HG02759 (cell line): ENCODE measurements at regions not wholly inside any gene's neighbourhood (a gene's known extent, or its start where the extent isn't known, plus 50 kb on each side); places are given as distances from the start of the nearest gene placed in this dataset.
"Not testable (repeated sequence)": the region's sequence is repeated elsewhere in the genome, so short reads cannot be mapped to it uniquely, and the experiment has no call there.

Experiments
- ATAC-seq: cut with Tn5 transposase; IDR thresholded peaks from one replicate; pipeline ENCODE4 v1.9.1; 2021; ENCODE audit warnings: mild to moderate bottlenecking, moderate library complexity; ENCODE audit not compliant: unreplicated experiment

DNA sequence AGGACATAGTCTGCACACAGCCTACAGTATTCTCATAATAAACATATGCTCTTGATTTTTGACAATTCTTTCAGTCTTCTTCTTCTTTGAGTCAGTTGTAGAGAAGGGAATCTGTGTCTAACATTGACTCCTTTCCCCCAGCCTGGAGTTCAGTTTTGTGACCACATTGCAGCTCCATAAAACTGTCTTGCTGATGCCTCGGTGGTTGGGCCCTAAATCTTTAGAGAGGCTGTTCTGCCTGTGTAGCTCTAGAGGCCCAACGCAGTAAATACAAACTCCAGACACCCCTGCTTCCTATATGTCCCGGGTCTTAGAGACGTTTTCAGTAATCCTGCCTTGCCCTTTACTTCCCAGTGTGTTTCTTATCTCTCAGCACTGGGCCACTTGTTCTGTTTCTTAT, 639.5 kb upstream of the AADAT start:
- ATAC-seq = no peak

DNA sequence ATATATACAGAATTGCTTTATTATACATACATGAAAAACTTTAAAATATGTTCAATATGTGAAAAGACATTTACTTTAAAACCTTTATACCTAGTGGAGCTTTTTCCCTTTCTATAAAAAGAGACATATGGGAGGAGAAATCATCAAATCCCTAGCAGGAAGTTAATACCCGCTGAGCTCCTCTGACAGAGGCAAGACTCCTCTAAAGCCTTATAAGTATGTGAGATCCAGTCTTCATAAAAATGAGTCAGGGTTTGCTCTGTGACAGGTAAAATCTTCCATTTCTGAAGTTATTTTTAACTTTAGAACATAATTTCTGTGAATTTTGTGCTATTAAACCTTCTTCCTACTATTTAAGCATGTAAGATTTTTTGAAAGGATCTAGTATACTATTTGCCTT, 634.4 kb upstream of the AADAT start:
- no peak for ATAC-seq

DNA sequence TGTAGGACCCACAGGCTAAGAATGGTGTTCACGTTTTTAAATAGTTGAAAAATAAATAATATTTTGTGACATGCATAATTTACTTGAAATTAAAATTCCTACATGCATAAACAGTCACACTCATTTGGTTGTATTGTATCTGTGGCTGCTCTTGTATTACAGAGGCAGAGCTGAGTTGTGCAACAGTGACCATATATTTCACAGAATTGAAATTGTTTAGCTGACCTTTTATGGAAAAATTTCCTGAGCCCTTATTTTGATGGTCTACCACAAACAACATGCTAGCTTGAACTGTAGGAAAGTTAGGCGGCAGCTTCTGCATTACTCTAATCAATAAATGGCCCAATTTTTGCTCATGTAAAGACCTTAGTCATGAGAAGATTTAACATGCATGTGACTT, 633.4 kb upstream of the AADAT start:
- ATAC-seq = no peak

DNA sequence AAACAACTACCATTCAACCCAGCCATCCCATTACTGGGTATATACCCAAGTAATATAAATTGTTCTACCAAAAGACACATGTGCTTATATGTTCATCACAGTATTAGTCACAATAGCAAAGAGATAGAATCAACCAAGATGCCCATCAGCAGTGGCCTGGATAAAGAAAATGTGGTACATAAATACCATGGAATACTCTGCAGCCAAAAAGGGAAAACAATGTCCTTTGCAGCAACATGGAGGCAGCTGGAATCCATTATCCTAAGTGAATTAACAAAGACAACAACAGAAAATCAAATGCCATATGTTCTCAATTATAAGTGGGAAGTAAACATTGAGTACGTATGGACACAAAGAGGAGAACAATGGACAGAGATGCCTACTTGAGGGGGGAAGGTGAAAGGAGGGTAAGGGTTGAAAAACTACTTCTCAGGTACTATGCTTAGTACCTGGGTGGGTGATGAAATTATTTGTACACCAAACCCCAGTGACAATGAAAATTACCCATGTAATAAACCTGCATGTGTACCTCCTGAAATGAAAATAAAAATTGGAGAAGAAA, 632.1 kb upstream of the AADAT start:
- ATAC-seq = no peak

DNA sequence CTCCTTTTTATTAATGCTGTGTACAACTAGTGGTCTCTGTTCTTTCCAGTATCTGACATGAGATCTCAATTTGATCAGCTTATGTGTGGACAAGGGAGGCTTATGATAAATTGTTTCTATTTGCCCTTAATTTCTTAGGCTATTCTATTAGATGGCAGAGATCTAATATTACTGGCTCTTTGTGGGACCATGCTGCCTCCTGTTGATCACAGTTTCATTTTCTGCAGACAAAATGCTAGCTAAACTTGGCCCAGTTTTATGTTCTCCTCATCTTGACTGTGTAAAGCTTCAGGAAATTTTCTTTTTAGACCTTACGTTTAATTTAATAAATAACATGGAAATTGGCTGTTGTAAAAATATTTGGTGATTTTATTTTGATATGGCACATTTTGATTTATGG, 627.1 kb upstream of the AADAT start:
- ATAC-seq = no peak

DNA sequence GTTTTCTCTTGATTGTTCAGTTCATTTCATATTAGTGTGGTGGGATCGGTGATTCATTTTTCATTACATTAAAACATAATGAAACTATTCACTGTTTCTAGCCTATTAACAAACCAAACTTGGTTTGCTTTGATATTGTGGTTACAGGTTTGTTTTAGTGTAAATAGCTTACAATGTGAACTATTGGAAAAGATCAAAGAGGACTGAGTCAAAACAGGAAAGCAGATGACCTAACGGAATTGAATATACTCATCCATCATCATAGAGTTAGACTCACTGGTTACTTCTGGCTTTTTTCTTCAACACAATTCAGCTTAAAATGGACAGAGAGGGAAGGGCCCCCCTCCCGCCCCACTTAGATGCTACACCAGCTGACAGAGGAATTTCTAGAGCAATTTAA, 616.2 kb upstream of the AADAT start:
- ATAC-seq = no peak

DNA sequence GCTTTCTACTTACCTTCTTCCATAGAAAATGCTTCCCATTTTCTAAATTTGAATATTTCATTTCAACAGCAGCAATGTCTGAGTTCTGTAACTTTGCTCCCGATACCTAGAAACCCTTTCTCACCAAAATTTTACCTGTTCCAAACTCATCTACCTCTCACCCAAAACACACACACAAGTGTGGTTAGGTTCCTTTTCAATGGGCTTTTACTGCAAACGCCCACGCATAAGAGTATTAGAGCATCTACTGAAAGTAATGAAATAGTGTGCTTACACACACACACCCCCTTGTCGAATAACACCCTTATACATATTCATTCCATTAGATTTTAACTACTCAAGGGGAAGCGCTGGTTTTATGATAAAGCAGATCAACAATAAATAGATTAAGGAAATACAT, 610.3 kb upstream of the AADAT start:
- ATAC-seq = no peak

DNA sequence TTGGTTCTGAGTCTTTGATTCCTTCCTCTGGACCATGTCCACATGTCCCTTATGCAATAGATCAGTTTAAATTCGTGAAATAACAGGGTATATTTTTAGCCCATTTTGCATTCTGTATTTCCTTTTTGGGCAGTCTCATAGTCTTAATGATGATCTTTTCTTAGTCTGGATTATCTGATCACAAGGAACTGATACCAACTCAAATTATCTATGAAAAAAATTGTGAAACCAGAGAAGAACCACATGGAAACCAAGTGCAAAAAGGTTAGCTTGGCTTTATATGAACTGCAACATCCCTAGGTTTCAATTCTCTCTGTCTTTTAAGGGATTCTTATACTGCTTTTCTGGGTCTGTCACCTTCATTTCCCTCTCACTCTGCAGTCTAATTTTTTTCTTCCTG, 608.6 kb upstream of the AADAT start:
- peak; percentile 44 for ATAC-seq

DNA sequence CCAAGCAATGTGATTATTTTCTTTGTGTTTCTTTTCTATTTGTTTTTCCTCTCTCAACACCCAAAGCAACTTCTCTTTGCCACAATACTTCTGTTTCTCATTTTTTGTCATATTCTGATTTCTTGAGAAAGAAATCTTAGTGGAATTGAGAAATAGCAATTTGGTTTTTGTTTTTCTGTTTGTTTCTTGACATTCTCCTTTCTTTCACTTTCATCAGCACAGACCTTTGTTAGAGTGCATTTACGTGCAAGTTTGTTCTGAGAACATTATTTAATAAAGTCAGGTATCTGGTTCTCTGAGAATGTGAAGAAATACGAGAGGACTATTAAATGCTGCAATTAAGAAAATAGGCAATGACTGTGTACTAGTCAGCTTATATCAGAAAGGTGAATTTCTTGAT, 608.1 kb upstream of the AADAT start:
- ATAC-seq = no peak

DNA sequence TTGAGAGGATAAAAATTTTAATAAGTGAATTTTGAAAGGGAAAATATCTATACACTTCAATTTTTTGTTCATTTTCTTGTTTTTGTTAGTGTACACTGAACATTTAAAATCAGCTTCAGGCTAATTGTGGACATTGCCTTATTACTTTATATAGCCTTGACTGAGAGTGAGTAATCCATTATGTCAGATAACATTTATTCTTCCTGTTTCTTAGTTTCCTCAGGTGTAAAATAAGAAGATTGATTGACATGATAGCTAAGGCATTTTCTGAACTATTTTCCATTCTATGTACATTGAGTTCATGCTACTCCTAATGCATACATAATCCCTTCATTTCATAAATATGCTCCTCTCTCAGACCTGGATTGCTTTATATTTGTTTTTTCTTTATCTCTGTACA, 607.3 kb upstream of the AADAT start:
- ATAC-seq = no peak

DNA sequence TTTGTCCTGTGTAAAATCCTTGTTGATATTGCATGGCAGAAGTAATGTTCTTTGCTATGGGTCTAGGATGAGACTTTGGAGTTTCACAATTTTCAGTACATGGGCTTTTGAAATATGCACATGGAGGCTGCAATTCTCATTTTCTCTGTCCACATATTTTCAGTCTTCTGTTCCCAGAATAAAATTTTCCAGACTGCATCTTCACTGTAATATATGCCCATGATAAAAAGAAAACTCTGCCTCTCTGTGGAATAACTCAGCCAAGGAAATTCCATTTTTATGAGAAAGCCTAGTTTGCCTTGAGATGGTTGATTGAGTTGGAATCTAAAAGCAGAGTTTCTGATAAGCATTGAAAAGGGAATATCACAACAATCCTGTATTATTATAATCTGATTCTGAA, 601.4 kb upstream of the AADAT start:
- no peak for ATAC-seq

DNA sequence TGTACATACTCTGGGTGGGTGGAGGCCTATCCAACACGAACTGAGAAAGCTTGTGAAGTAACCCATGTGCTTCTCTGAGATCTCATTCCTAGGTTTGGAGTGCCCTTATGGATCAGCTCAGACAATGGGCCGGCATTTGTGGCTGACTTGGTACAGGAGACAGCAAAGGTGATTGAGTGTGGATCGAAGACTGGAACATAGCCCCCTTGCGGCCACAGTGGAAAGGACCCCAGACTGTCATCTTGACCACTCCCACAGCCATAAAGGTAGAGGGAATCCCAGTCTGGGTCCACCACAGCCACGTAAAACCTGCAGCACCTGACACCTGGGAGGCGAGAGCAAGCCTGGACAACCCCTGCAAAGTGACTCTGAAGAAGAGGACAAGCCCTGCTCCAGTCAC, 598.0 kb upstream of the AADAT start:
- ATAC-seq = no peak

DNA sequence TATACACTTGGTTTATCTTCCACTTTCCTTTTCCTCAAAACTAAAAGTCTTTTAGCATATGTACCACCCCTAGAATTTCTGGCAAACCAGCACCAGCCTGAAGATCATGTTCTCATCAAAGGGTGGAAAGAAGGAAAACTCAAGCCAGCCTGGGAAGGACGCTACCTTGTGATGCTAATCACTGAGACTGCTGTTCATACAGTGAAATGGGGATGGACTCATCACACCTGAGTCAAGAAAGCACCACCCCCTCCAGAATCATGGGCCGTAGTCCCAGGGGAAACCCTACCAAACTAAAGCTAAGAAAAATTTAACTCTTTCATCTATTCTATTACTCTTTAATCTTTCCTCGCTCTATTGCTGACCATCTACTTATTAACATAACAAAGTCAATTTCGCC, 595.9 kb upstream of the AADAT start:
- ATAC-seq = not testable (repeated sequence)

DNA sequence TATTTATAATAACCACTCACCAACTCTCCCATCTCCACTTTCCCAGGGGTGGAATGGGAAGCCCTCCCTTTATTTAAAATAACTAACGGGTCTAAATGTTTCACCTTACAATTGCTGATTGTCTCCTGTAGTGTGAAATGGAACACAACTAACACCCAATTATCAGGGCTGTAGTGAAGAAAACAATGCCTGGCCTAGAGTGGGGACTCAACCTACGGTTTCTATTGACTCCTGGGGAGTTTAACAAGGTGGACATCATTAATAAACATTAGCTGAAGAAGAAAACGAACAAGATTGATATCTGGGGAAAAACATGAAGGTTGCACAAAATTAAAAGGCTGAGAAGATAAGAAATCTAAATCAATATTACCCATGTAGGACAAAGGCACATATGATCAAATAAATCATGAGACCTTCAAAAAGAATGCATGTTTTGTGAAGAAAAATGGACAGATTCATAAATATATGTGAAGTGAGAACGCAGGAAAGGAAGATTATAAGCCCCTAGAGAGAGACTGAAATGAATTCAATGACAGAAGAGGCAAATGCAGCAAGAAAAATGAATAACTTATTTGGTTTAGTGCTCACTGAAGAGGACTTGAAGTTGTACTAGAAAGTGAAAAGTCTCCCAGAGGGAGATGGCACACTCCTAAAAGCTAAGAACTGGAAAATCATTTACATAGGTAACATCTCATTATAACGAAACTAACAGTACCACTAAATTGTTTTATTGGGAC, 593.0 kb upstream of the AADAT start:
- no peak for ATAC-seq

DNA sequence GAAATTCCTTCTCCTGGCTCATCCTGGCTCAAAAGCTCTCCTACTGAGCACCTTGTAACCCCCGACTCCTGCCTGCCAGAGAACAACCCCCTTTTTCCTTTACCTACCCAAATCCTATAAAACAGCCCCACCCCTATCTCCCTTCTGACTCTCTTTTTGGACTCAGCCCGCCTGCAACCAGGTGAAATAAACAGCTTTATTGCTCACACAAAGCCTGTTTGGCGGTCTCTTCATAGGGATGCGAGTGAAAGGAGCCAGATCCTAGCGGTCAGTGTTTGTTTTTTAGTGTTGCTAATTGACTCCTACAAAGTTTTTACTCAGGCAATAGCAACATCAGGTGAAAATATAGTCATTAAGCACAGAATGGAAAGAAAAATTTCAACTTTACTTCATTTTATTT, 592.3 kb upstream of the AADAT start:
- not testable (repeated sequence) for ATAC-seq

DNA sequence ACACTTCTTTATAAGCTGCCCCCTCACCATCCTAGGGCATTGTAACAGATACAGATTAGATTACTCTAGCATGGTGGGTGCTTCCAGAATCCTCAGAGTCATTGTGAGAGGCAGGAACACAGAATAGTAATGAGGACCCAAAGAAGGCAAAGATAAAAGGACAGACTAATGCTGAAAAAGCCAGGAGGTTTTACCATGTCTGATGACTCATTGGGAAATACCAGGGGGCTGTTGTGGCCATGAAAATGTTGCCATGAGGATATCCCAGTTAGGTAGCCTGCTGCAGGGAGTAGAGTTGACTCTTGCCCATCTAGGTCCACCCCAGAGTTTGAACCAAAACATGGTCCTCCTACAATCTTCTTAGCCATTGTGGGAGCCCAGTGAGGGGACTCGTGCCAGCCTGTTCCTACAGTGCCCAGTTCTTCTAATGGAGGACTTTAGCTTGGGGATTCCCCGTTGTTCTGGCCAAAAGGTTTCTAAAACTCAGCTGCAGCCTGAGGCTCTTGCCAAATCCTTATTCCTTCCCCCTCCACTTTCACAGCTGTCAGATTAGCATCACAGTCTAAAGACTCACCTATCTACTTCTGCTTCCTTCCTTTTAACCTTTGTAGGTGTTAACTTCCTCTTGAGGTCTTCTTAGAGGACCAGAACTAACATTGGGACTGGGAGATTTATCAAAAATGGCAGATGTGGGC, 586.0 kb upstream of the AADAT start:
- ATAC-seq = peak; percentile 69

DNA sequence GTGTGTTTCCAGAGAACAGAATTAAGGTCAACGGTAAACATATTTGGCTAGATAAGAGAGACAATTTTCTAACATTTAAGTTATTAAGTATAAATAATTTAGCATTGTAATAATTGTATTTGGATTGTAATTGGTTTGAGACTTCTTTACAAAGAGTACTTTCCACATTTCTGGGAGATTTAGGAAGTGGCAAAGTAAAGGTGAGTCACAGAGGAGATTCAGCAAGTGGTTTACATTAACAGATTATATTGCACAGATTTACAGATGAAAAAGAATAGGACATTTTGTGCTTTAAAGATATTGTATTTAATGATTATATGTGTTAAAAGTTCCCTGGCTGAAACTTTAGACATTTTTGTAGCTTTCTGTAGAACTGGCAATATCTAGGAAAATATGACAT, 584.4 kb upstream of the AADAT start:
- ATAC-seq = no peak

DNA sequence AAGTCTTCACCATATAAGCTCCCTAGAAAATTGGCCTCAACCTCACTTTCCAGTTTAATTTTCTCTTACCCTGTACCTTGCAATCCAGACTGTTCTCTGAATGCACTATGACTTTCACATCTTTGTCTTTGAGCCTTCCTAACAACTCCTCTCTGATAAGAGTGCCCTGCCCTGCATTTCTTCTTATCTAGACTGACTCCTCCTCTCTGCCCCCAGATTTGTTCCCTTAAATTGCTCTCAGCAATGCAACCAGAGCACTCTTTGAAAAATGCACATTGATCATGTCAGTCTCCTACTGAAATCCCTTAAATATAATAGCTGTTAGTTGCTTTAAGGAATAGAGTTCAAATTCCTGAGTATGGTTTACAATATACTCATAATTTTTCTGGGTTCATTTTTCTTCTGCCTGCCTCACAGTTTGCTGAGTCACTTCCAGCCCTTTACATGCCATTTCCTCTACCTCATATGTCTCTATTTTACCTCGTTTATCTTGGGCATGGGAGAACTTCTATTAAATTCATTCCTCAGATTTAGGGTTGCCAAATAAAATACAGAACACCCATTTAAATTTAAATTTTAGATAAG, 582.7 kb upstream of the AADAT start:
- ATAC-seq = no peak

DNA sequence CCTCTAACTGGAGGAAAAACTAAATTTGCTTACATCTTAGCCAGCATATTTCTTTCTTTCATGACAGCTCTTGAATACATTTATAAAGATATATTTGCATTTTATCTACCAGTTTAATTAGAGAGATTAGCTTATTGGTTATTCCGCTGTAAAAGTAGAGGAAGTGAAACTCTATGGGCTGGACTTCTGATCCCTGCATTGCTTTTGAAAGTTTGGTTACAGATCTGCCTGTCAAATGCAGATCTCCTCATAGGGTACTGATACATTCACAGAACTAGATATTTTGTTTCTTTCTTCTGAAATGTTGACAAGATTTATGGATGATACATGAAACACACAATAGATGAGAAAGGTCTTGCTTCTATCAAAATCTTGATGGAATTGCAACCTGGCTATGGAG, 581.4 kb upstream of the AADAT start:
- ATAC-seq = no peak

DNA sequence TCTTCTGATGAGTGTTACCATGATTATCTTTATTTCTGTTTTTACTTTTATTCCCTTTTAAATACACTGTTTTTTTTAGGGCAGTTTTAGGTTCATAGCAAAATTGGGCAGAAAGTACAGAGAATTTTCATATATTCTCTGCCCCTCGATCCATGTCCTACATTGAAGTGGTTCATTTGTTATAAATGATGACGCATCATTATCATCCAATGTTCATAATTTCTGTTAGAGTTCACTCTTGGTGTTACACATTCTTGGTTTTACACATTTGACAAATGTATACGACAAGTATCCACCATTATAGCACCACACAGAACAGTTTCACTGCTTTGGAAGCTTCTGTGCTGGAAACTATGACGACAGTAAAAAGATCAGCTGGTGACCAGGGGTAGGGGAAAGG, 578.1 kb upstream of the AADAT start:
- no peak for ATAC-seq

DNA sequence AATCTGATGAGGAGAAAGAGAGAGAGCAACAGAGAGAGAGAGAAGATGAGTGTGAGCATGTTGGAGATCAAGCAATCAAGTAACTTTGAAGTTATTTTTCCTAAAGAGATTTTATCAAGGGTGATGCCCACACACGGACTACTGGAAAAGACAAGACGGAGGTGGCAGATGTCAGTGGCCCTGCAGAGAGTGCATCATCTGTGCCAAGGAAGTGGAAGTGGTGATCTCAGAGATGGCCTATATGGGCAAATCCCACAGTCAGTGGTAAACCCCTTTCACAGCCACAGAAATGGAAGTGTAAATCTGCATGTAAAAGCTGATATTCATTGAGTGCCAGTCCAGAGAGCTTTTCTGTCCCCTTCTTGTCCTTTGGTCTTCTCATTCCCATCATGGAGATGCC, 577.2 kb upstream of the AADAT start:
- ATAC-seq = no peak

DNA sequence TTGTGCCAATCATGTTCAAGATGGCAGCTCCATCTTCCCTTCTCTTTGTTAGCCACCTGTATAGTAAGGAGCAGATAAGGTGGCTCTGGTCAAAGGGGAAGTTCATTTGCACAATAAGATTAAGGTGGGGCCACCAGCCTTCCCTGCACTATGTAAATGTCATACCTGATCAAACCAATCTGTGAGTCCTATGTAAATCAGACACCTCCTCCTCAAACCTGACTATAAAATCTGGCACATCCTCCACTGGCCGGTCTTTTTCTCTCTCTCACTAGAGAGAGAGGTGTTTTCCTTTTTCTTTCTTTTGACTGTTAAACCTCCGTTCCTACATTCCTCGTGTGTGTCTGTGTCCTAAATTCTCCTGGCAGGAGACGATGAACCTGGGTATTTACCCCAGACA, 572.5 kb upstream of the AADAT start:
- ATAC-seq = no peak
